NCI-H187 treated with DMSO at 0.1 percent for 48 hours (cell line): ENCODE measurements at regions not wholly inside any gene's neighbourhood (a gene's known extent, or its start where the extent isn't known, plus 50 kb on each side); places are given as distances from the start of the nearest gene placed in this dataset.

ENCODE experiments used
- DNase-seq: peaks from one replicate; lab custom pipeline; 2025; lab: John Stamatoyannopoulos, UW

- DNase-seq, result no peak
These were observed 324.7 kb downstream of the C4orf33 start for GRCh38 chr4:129420637-129421036.

- no peak for DNase-seq
These were observed 326.3 kb downstream of the C4orf33 start for GRCh38 chr4:129422277-129422676.

- DNase-seq, result peak; percentile 87
These were observed 332.5 kb downstream of the C4orf33 start for GRCh38 chr4:129428454-129428853.

GRCh38 chr4:129429581-129430320, 333.8 kb downstream of the C4orf33 start:
- DNase-seq, result no peak

GRCh38 chr4:129437347-129437746, 341.4 kb downstream of the C4orf33 start:
- DNase-seq, result no peak

- DNase-seq, result no peak
These were observed 342.6 kb downstream of the C4orf33 start for GRCh38 chr4:129438456-129438981.

- no peak for DNase-seq
These were observed 350.1 kb downstream of the C4orf33 start for GRCh38 chr4:129446074-129446473.

GRCh38 chr4:129453524-129454200, 357.7 kb downstream of the C4orf33 start:
- DNase-seq, result peak; percentile 70

- peak; percentile 48 for DNase-seq
These were observed 359.5 kb downstream of the C4orf33 start for GRCh38 chr4:129455482-129455881.

GRCh38 chr4:129468624-129469023, 372.7 kb downstream of the C4orf33 start:
- no peak for DNase-seq

- no peak for DNase-seq
These were observed 378.7 kb downstream of the C4orf33 start for GRCh38 chr4:129474698-129475097.

GRCh38 chr4:129481107-129481506, 385.2 kb downstream of the C4orf33 start:
- DNase-seq, result no peak

GRCh38 chr4:129488427-129488826, 392.5 kb downstream of the C4orf33 start:
- no peak for DNase-seq

GRCh38 chr4:129490516-129490915, 394.6 kb downstream of the C4orf33 start:
- DNase-seq, result no peak

GRCh38 chr4:129498626-129499025, 402.7 kb downstream of the C4orf33 start:
- no peak for DNase-seq

GRCh38 chr4:129514852-129515251, 418.9 kb downstream of the C4orf33 start:
- no peak for DNase-seq

GRCh38 chr4:129515356-129515755, 419.4 kb downstream of the C4orf33 start:
- no peak for DNase-seq

GRCh38 chr4:129526812-129527211, 430.9 kb downstream of the C4orf33 start:
- DNase-seq, result no peak

- DNase-seq, result no peak
These were observed 435.3 kb downstream of the C4orf33 start for GRCh38 chr4:129531253-129531652.

GRCh38 chr4:129532573-129532972, 436.6 kb downstream of the C4orf33 start:
- DNase-seq, result no peak

- no peak for DNase-seq
These were observed 447.3 kb downstream of the C4orf33 start for GRCh38 chr4:129543299-129543698.

- no peak for DNase-seq
These were observed 449.8 kb downstream of the C4orf33 start for GRCh38 chr4:129545599-129546278.

GRCh38 chr4:129546531-129546930, 450.6 kb downstream of the C4orf33 start:
- no peak for DNase-seq
